ENCODE measurements at regions not wholly inside any gene's neighbourhood (a gene's known extent, or its start where the extent isn't known, plus 50 kb on each side); places are given as distances from the start of the nearest gene placed in this dataset.

DNA sequence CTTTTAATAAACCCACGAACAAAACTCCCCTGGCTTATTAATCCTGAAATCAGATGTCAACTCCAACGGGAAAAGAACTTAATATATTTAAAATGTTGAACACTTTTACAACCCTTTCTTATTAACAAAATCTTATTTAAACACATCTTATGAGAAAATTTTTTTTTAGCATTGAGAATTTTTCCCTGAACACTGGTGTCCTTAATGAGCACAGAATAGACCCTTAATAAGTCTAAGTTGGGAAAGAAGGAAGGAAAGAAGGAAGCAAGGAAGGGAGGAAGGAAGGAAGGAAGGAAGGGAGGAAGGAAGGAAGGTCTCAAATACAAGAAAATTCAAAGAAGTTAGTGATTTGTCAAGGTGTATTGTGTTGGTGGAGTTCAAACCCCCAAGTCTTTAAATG is 129.2 kb upstream of the COL1A2 start:
- no peak for ATAC-seq
- TF ChIP-seq OSR1 (CRISPR knock-in tag; IDR thresholded peaks at IDR 0.05) = no peak
- TF ChIP-seq, protein P1, sequence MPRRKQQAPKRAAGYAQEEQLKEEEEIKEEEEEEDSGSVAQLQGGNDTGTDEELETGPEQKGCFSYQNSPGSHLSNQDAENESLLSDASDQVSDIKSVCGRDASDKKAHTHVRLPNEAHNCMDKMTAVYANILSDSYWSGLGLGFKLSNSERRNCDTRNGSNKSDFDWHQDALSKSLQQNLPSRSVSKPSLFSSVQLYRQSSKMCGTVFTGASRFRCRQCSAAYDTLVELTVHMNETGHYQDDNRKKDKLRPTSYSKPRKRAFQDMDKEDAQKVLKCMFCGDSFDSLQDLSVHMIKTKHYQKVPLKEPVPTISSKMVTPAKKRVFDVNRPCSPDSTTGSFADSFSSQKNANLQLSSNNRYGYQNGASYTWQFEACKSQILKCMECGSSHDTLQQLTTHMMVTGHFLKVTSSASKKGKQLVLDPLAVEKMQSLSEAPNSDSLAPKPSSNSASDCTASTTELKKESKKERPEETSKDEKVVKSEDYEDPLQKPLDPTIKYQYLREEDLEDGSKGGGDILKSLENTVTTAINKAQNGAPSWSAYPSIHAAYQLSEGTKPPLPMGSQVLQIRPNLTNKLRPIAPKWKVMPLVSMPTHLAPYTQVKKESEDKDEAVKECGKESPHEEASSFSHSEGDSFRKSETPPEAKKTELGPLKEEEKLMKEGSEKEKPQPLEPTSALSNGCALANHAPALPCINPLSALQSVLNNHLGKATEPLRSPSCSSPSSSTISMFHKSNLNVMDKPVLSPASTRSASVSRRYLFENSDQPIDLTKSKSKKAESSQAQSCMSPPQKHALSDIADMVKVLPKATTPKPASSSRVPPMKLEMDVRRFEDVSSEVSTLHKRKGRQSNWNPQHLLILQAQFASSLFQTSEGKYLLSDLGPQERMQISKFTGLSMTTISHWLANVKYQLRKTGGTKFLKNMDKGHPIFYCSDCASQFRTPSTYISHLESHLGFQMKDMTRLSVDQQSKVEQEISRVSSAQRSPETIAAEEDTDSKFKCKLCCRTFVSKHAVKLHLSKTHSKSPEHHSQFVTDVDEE (CRISPR knock-in tag; IDR thresholded peaks at IDR 0.05) = no peak
- no peak for TF ChIP-seq TCF4 (CRISPR knock-in tag; IDR thresholded peaks at IDR 0.05; ENCODE audit: borderline replicate concordance)
- TF ChIP-seq ZNF8 (CRISPR knock-in tag; IDR thresholded peaks at IDR 0.05) = no peak
- no peak for TF ChIP-seq ZNF70 (CRISPR knock-in tag; IDR thresholded peaks at IDR 0.05)
- TF ChIP-seq ISL1 (CRISPR knock-in tag; IDR thresholded peaks at IDR 0.05) = no peak
- TF ChIP-seq ZFP3 (CRISPR knock-in tag; IDR thresholded peaks at IDR 0.05) = no peak
- TF ChIP-seq CSDC2 (CRISPR knock-in tag; IDR thresholded peaks at IDR 0.05) = no peak
- TF ChIP-seq, protein P2, sequence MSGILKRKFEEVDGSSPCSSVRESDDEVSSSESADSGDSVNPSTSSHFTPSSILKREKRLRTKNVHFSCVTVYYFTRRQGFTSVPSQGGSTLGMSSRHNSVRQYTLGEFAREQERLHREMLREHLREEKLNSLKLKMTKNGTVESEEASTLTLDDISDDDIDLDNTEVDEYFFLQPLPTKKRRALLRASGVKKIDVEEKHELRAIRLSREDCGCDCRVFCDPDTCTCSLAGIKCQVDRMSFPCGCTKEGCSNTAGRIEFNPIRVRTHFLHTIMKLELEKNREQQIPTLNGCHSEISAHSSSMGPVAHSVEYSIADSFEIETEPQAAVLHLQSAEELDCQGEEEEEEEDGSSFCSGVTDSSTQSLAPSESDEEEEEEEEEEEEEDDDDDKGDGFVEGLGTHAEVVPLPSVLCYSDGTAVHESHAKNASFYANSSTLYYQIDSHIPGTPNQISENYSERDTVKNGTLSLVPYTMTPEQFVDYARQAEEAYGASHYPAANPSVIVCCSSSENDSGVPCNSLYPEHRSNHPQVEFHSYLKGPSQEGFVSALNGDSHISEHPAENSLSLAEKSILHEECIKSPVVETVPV (CRISPR knock-in tag; IDR thresholded peaks at IDR 0.05) = no peak
- TF ChIP-seq, protein P3, sequence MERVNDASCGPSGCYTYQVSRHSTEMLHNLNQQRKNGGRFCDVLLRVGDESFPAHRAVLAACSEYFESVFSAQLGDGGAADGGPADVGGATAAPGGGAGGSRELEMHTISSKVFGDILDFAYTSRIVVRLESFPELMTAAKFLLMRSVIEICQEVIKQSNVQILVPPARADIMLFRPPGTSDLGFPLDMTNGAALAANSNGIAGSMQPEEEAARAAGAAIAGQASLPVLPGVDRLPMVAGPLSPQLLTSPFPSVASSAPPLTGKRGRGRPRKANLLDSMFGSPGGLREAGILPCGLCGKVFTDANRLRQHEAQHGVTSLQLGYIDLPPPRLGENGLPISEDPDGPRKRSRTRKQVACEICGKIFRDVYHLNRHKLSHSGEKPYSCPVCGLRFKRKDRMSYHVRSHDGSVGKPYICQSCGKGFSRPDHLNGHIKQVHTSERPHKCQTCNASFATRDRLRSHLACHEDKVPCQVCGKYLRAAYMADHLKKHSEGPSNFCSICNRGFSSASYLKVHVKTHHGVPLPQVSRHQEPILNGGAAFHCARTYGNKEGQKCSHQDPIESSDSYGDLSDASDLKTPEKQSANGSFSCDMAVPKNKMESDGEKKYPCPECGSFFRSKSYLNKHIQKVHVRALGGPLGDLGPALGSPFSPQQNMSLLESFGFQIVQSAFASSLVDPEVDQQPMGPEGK (CRISPR knock-in tag; IDR thresholded peaks at IDR 0.05; ENCODE audit: borderline replicate concordance) = no peak
- TF ChIP-seq SNAI2 (CRISPR knock-in tag; IDR thresholded peaks at IDR 0.05) = no peak
- no peak for TF ChIP-seq PPARA (CRISPR knock-in tag; IDR thresholded peaks at IDR 0.05; ENCODE audit: borderline replicate concordance)
- no peak for TF ChIP-seq ESRRG (CRISPR knock-in tag; IDR thresholded peaks at IDR 0.05)

DNA sequence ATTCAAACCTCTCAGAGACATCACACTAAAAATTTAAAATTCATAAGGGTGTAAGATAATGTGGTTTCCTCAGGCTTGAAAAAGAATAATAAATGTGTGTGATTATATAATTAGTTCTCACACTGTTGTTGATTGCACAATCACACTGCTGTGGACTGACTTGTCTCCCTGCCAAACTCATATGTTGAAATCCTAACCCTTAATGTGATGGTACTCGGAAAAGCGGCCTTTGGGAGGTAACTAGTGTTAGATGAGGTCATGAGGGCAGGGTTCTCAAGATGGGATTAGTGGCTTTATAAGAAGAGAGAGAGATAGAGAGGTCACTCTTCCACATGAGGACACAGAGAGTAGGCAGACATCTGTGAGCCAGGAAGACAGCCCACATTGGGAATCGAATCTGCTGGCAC is 128.5 kb upstream of the COL1A2 start:
- ATAC-seq = no peak

DNA sequence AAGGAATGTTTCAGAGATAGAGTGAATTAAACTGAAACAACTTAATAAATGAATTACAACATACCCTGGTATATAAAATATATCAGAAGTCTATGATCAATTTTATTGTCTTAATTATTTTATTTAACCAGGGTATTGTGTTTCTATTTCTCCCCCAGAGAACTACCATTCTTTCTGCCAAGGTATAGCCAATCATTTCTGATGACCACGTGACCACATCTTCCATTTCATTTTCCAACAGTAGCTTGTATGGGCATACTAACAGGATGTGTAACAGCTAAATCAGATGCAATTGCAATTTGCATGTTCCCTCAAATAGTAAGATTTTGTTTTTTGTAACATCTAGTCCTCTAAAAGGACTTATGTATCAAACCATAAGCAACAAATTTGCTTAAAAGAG is 123.9 kb upstream of the COL1A2 start:
- no peak for ATAC-seq
- TF ChIP-seq ZNF565 (CRISPR knock-in tag; conservative IDR thresholded peaks at IDR 0.05; ENCODE audit: low read depth) (no peak), GLIS3 (CRISPR knock-in tag; IDR thresholded peaks at IDR 0.05) (no peak), ZNF70 (CRISPR knock-in tag; IDR thresholded peaks at IDR 0.05) (no peak), OSR1 (CRISPR knock-in tag; IDR thresholded peaks at IDR 0.05) (no peak), BACH2 (CRISPR knock-in tag; IDR thresholded peaks at IDR 0.05; ENCODE audit: borderline replicate concordance) (no peak), PPARA (CRISPR knock-in tag; IDR thresholded peaks at IDR 0.05; ENCODE audit: borderline replicate concordance) (no peak), ZFP30 (CRISPR knock-in tag; IDR thresholded peaks at IDR 0.05) (no peak), ESRRG (CRISPR knock-in tag; IDR thresholded peaks at IDR 0.05) (no peak), ISL1 (CRISPR knock-in tag; IDR thresholded peaks at IDR 0.05) (no peak)
- TF ChIP-seq, protein P3 (CRISPR knock-in tag; IDR thresholded peaks at IDR 0.05; ENCODE audit: borderline replicate concordance) = no peak
- TF ChIP-seq, protein P4, sequence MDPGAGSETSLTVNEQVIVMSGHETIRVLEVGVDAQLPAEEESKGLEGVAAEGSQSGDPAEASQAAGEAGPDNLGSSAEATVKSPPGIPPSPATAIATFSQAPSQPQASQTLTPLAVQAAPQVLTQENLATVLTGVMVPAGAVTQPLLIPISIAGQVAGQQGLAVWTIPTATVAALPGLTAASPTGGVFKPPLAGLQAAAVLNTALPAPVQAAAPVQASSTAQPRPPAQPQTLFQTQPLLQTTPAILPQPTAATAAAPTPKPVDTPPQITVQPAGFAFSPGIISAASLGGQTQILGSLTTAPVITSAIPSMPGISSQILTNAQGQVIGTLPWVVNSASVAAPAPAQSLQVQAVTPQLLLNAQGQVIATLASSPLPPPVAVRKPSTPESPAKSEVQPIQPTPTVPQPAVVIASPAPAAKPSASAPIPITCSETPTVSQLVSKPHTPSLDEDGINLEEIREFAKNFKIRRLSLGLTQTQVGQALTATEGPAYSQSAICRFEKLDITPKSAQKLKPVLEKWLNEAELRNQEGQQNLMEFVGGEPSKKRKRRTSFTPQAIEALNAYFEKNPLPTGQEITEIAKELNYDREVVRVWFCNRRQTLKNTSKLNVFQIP (CRISPR knock-in tag; IDR thresholded peaks at IDR 0.05; ENCODE audit: borderline replicate concordance, low read depth) = no peak
- TF ChIP-seq, protein P2 (CRISPR knock-in tag; IDR thresholded peaks at IDR 0.05) = no peak

More for the DNA sequence above, 128.5 kb upstream of the COL1A2 start:
- TF ChIP-seq ARNTL (CRISPR knock-in tag; IDR thresholded peaks at IDR 0.05; ENCODE audit: borderline replicate concordance, low read depth) = no peak
- TF ChIP-seq, protein P3 (CRISPR knock-in tag; IDR thresholded peaks at IDR 0.05; ENCODE audit: borderline replicate concordance) = no peak

Measured in SK-N-SH treated with all-trans-retinoic acid at 6 μM for 48 hours (cell line).